ENCODE measurements at regions not wholly inside any gene's neighbourhood (a gene's known extent, or its start where the extent isn't known, plus 50 kb on each side); places are given as distances from the start of the nearest gene placed in this dataset.

GRCh38 chr6:79796197-79796596 is 151.2 kb downstream of the ELOVL4 start (continued):
- TF ChIP-seq CHD7 (IDR thresholded peaks at IDR 0.05; ENCODE audit: insufficient replicate concordance, low read length) = no peak
- no peak for TF ChIP-seq CBX8 (IDR thresholded peaks at IDR 0.05; ENCODE audit: borderline replicate concordance, low read depth, low read length)
- TF ChIP-seq EP300 (IDR thresholded peaks at IDR 0.05; ENCODE audit: borderline replicate concordance in 1 of 2, low read depth in 2 of 2, low read length in 2 of 2) = no peak
- TF ChIP-seq RXRA (IDR thresholded peaks at IDR 0.05; ENCODE audit: insufficient read depth, low read depth, low read length) = no peak
- no peak for TF ChIP-seq SP4 (IDR thresholded peaks at IDR 0.05; ENCODE audit: low read length)

Measured in H1 (cell line).